ENCODE measurements at regions not wholly inside any gene's neighbourhood (a gene's known extent, or its start where the extent isn't known, plus 50 kb on each side); places are given as distances from the start of the nearest gene placed in this dataset.

DNA sequence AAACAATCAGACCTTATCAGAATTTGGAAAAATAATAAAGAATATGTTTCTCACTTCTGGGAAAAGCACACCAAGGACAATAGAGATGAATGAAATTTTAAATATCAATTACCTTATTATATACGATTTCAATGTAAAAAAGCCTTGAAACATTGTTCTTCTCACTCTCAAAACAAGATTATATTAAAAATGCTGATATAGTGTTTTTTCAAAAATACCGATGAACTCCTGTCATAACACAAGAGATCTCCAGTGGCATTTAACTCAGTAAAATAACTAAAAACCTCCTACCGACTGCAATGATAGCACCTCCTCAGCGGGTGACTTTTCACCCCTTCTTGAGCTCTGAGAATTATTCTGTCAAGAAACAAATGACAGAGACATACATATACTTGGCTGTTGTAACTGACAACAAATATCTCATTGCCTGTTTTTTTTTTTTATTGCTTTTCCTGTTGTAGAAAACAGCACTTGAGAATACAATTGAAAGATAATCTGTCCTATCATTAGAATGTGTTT lies 1237.3 kb downstream of the C4orf33 start:
- TF ChIP-seq, protein P1, sequence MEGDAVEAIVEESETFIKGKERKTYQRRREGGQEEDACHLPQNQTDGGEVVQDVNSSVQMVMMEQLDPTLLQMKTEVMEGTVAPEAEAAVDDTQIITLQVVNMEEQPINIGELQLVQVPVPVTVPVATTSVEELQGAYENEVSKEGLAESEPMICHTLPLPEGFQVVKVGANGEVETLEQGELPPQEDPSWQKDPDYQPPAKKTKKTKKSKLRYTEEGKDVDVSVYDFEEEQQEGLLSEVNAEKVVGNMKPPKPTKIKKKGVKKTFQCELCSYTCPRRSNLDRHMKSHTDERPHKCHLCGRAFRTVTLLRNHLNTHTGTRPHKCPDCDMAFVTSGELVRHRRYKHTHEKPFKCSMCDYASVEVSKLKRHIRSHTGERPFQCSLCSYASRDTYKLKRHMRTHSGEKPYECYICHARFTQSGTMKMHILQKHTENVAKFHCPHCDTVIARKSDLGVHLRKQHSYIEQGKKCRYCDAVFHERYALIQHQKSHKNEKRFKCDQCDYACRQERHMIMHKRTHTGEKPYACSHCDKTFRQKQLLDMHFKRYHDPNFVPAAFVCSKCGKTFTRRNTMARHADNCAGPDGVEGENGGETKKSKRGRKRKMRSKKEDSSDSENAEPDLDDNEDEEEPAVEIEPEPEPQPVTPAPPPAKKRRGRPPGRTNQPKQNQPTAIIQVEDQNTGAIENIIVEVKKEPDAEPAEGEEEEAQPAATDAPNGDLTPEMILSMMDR (IDR thresholded peaks at IDR 0.05): no peak
- TF ChIP-seq POLR2A (IDR thresholded peaks at IDR 0.05) (no peak), POLR2AphosphoS5 (IDR thresholded peaks at IDR 0.05) (no peak)
